Smooth muscle cell (in vitro differentiated cells): ENCODE measurements at regions not wholly inside any gene's neighbourhood (a gene's known extent, or its start where the extent isn't known, plus 50 kb on each side); places are given as distances from the start of the nearest gene placed in this dataset.

Experiments
- DNase-seq: peaks from one replicate; lab custom pipeline; 2025; ENCODE audit not compliant: unreplicated experiment; lab: John Stamatoyannopoulos, UW
- H2AFZ ChIP-seq: fragments of 200-600 bp; sonication (generic); 2 replicates; pipeline ENCODE4 v1.6.0; 2016; ENCODE audit warnings: antibody characterized with exemption, low read depth, mild to moderate bottlenecking
- H3F3A ChIP-seq: fragments of 200-600 bp; sonication (generic); 2 replicates; pipeline ENCODE4 v1.6.0; 2017; ENCODE audit warnings: antibody characterized with exemption, low read depth
- H3K27ac ChIP-seq: fragments of 200-600 bp; sonication (generic); 2 replicates; pipeline ENCODE4 v1.5.1; 2016; ENCODE audit warnings: low read depth, mild to moderate bottlenecking
- H3K27me3 ChIP-seq: fragments of 200-600 bp; sonication (generic); 2 replicates; pipeline ENCODE4 v1.6.1; 2016; ENCODE audit warnings: low read depth, mild to moderate bottlenecking
- H3K36me3 ChIP-seq: fragments of 200-600 bp; sonication (generic); 2 replicates; pipeline ENCODE4 v1.5.1; 2016; ENCODE audit warnings: low read depth
- H3K4me1 ChIP-seq: fragments of 200-600 bp; sonication (generic); 2 replicates; pipeline ENCODE4 v1.5.1; 2016; ENCODE audit warnings: low read depth
- H3K4me2 ChIP-seq: fragments of 200-600 bp; sonication (generic); 2 replicates; pipeline ENCODE4 v1.6.0; 2016; ENCODE audit warnings: mild to moderate bottlenecking
- H3K4me3 ChIP-seq: fragments of 200-600 bp; sonication (generic); 2 replicates; pipeline ENCODE4 v1.5.1; 2016; ENCODE audit warnings: mild to moderate bottlenecking
- H3K79me2 ChIP-seq: fragments of 200-600 bp; sonication (generic); 2 replicates; pipeline ENCODE4 v1.6.0; 2016; ENCODE audit warnings: low read depth, mild to moderate bottlenecking
- H3K9ac ChIP-seq: fragments of 200-600 bp; sonication (generic); 2 replicates; pipeline ENCODE4 v1.6.0; 2016; ENCODE audit warnings: low read depth
- H3K9me3 ChIP-seq: fragments of 200-600 bp; sonication (generic); replicated peaks from 2 replicates; pipeline ENCODE4 v1.5.1; 2016; ENCODE audit warnings: low read depth
- H4K20me1 ChIP-seq: fragments of 200-600 bp; sonication (generic); 2 replicates; pipeline ENCODE4 v1.6.0; 2016; ENCODE audit warnings: low read depth
- CTCF ChIP-seq: fragments of 200-600 bp; sonication (generic); IDR thresholded peaks from 2 replicates; pipeline ENCODE4 v1.5.1; 2017; ENCODE audit warnings: borderline replicate concordance, mild to moderate bottlenecking, antibody characterized with exemption; ENCODE audit not compliant: insufficient read depth, poor library complexity, severe bottlenecking
- WGBS: methylation state at CpG from one replicate; pipeline ENCODE4 v1.1.7; 2016; ENCODE audit warnings: low lambda C conversion rate; 5-methylcytosine and 5-hydroxymethylcytosine counted together

GRCh38 chr2:195106681-195107380, 550.2 kb upstream of the SLC39A10 start:
- 91% methylated on average over 6 of the region's 6 CpGs for WGBS
- Histone ChIP-seq H4K20me1 (no peaks in the 10 kb centered on the region), H3K4me1 (no peaks in the 10 kb centered on the region)

GRCh38 chr2:195105581-195105980, 551.4 kb upstream of the SLC39A10 start:
- no peak overlapping the region for H2AFZ ChIP-seq

More at GRCh38 chr2:195106681-195107380, 550.2 kb upstream of the SLC39A10 start:
- TF ChIP-seq CTCF = no peak
- Histone ChIP-seq H3K36me3 (no peaks in the 10 kb centered on the region), H2AFZ (no peak overlapping the region), H3K4me2 (no peak overlapping the region), H3K4me3 (no peak overlapping the region), H3F3A (no peaks in the 10 kb centered on the region), H3K27me3 (no peaks in the 10 kb centered on the region), H3K9ac (no peak overlapping the region), H3K79me2 (no peaks in the 10 kb centered on the region), H3K27ac (no peak overlapping the region), H3K9me3 (no peaks in the 10 kb centered on the region)
- no peak for DNase-seq

DNA sequence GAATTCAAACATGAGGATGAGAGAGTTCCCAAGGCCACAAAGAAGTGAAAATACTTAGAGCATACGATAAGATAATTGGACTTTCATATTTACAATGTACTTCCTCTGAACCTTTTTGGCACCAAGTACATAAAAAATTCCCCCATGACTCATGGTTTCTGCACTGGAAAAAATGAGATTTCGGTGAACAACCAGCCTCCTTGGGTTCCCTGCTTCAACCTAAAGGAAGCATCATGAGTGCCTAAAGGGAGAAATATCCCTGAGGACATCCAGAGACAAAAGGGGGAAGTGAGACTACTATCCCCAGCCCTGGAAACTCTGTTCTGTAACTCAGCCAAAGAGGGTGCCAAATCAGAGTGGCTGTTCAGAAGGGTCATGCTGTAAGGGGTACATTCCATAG, 562.7 kb upstream of the SLC39A10 start:
- H2AFZ ChIP-seq = no peak overlapping the region
- no peak overlapping the region for H3K27ac ChIP-seq
- H3K4me2 ChIP-seq = no peak overlapping the region

More at GRCh38 chr2:195105581-195105980, 551.4 kb upstream of the SLC39A10 start:
- Histone ChIP-seq H3F3A (no peaks in the 10 kb centered on the region), H3K9ac (no peak overlapping the region), H3K4me1 (no peaks in the 10 kb centered on the region), H3K4me2 (no peak overlapping the region), H3K4me3 (no peak overlapping the region), H3K36me3 (no peaks in the 10 kb centered on the region), H3K79me2 (no peaks in the 10 kb centered on the region), H3K27me3 (no peaks in the 10 kb centered on the region), H3K27ac (no peak overlapping the region), H3K9me3 (no peaks in the 10 kb centered on the region), H4K20me1 (no peaks in the 10 kb centered on the region)
- WGBS = 92% methylated on average over 1 of the region's 1 CpG
- TF ChIP-seq CTCF = no peak
- DNase-seq = no peak

More for the DNA sequence above, 562.7 kb upstream of the SLC39A10 start:
- WGBS = 83% methylated on average over 2 of the region's 2 CpGs
- H3K4me1 ChIP-seq = no peaks in the 10 kb centered on the region
- H3K9ac ChIP-seq = no peak overlapping the region
- H3K79me2 ChIP-seq = no peaks in the 10 kb centered on the region
- no peaks in the 10 kb centered on the region for H4K20me1 ChIP-seq
- H3K9me3 ChIP-seq = no peaks in the 10 kb centered on the region
- no peak for TF ChIP-seq CTCF
- no peak for DNase-seq
- no peaks in the 10 kb centered on the region for H3K27me3 ChIP-seq
- no peaks in the 10 kb centered on the region for H3K36me3 ChIP-seq
- H3K4me3 ChIP-seq = no peak overlapping the region
- no peaks in the 10 kb centered on the region for H3F3A ChIP-seq
